ENCODE measurements at regions not wholly inside any gene's neighbourhood (a gene's known extent, or its start where the extent isn't known, plus 50 kb on each side); places are given as distances from the start of the nearest gene placed in this dataset.
"Not testable (repeated sequence)": the region's sequence is repeated elsewhere in the genome, so short reads cannot be mapped to it uniquely, and the experiment has no call there.

- Mint-ChIP-seq H3K9me3 (peaks cover 11% of the 10 kb centered on the region; the same call in 2 of the 3 replicates), H3K4me3 (no peak overlapping the region), H3K27ac (no peak overlapping the region), H3K27me3 (ENCODE audit: insufficient read depth, low read depth, poor library complexity) (no peaks in the 10 kb centered on the region), H3K36me3 (ENCODE audit: low read depth) (peaks cover 19% of the 10 kb centered on the region; the same call in 1 of the 3 replicates), H3K4me1 (peaks cover 5% of the 10 kb centered on the region)
- no peak overlapping the region for H3K27ac ChIP-seq (ENCODE audit: low read depth)
- H3K4me3 ChIP-seq = no peak overlapping the region
- TF ChIP-seq EZH2phosphoT487 (IDR thresholded peaks at IDR 0.05; ENCODE audit: unreplicated experiment) (no peak), ZNF331 (CRISPR knock-in tag; IDR thresholded peaks at IDR 0.05; ENCODE audit: low read depth) (no peak), REST (IDR thresholded peaks at IDR 0.05; ENCODE audit: unreplicated experiment) (no peak), NANOG (IDR thresholded peaks at IDR 0.05; ENCODE audit: borderline replicate concordance) (no peak), ZNF462 (CRISPR knock-in tag; IDR thresholded peaks at IDR 0.05) (no peak)
- peaks cover 5% of the 10 kb centered on the region; the same call in 1 of the 2 replicates for H3K4me1 ChIP-seq (ENCODE audit: insufficient read depth)
- H4K20me1 ChIP-seq (replicated peaks; ENCODE audit: insufficient read depth) = no peaks in the 10 kb centered on the region
- H3K9me2 ChIP-seq (ENCODE audit: insufficient read depth) = no peaks in the 10 kb centered on the region; the same call in 1 of the 2 replicates
- H3F3A ChIP-seq (replicated peaks; ENCODE audit: low read depth) = no peaks in the 10 kb centered on the region
- H3K27me3 ChIP-seq (ENCODE audit: insufficient read depth) = no peaks in the 10 kb centered on the region
- H3K4me2 ChIP-seq = no peak overlapping the region
- no peak overlapping the region for H2AFZ ChIP-seq
- H3K36me3 ChIP-seq (ENCODE audit: insufficient read depth) = peaks cover 4% of the 10 kb centered on the region; the same call in 1 of the 2 replicates
- ATAC-seq (no peak), DNase-seq (ENCODE audit: low spot score) (no peak)
- H3K79me2 ChIP-seq (replicated peaks; ENCODE audit: insufficient read depth) = no peaks in the 10 kb centered on the region
Observed at GRCh38 chr12:70011353-70011752, 186.3 kb downstream of the MYRFL start.

GRCh38 chr12:70013016-70013415, 188.0 kb downstream of the MYRFL start:
- peak overlapping the region; percentile 34; the same call in 1 of the 2 replicates for H3K4me3 ChIP-seq
- peaks cover 11% of the 10 kb centered on the region; the same call in 2 of the 3 replicates for H3K9me3 Mint-ChIP-seq
- H3K4me1 Mint-ChIP-seq = not testable (repeated sequence)

More at GRCh38 chr12:70013016-70013415, 188.0 kb downstream of the MYRFL start:
- not testable (repeated sequence) for H3K27me3 ChIP-seq (ENCODE audit: insufficient read depth); H4K20me1 ChIP-seq (replicated peaks; ENCODE audit: insufficient read depth); DNase-seq (ENCODE audit: low spot score); H3K27ac Mint-ChIP-seq; H3F3A ChIP-seq (replicated peaks; ENCODE audit: low read depth); H3K79me2 ChIP-seq (replicated peaks; ENCODE audit: insufficient read depth); H3K36me3 ChIP-seq (ENCODE audit: insufficient read depth); H3K9me2 ChIP-seq (ENCODE audit: insufficient read depth); H3K27me3 Mint-ChIP-seq (ENCODE audit: insufficient read depth, low read depth, poor library complexity); H3K27ac ChIP-seq (ENCODE audit: low read depth); ATAC-seq; H3K4me1 ChIP-seq (ENCODE audit: insufficient read depth)
- Mint-ChIP-seq H3K4me3 (peak overlapping the region; percentile 15; the same call in 1 of the 3 replicates), H3K36me3 (ENCODE audit: low read depth) (peaks cover 16% of the 10 kb centered on the region; the same call in 1 of the 3 replicates)
- Histone ChIP-seq H3K4me2 (peak overlapping the region; percentile 43; the same call in 1 of the 2 replicates), H2AFZ (peak overlapping the region; percentile 76; the same call in 1 of the 2 replicates)
